ENCODE measurements at regions not wholly inside any gene's neighbourhood (a gene's known extent, or its start where the extent isn't known, plus 50 kb on each side); places are given as distances from the start of the nearest gene placed in this dataset.

DNA sequence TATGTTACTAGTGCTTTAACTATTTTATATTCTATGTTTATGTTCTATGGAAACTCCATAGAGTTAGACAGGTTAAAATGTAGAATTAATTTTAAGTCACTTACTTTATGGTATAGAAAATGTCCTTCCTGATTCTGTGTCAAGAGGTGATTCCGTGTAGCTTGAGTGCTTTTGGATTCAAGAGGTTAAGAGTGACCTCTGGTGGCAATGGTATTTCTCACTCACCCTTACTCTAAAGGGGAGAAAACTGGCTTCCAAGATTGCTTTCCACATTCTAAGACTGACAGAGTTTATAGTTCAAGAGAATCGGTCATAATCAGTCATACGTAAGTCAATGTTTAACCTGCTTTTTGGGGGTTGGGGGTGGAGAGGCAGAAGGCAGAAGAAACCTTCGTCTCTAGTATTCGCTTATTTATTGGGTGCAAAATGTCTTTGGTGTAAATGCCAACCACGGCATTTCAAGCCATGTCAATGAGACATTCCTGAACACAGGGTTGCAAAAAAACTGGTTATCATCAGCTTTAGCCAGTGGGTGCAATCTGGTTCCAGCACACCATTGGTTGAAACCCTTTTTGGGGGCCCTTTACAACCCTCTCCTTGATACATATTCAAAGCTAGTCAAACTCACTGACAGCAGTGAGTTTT is 92.0 kb upstream of the VGLL3 start:
- Histone ChIP-seq H3K27ac (ENCODE audit: control insufficient read depth, insufficient read depth) (no peak overlapping the region), H3K9me3 (replicated peaks; ENCODE audit: control insufficient read depth, insufficient read depth, low read length) (no peaks in the 10 kb centered on the region), H2AFZ (ENCODE audit: control insufficient read depth, low read depth, low read length) (no peak overlapping the region), H3K4me1 (ENCODE audit: control insufficient read depth, insufficient read depth, low read length) (no peaks in the 10 kb centered on the region), H4K20me1 (ENCODE audit: control insufficient read depth, insufficient read depth) (no peaks in the 10 kb centered on the region), H3K36me3 (ENCODE audit: control insufficient read depth in 2 of 2, insufficient read depth in 2 of 2, low read length in 1 of 2) (no peaks in the 10 kb centered on the region), H3K27me3 (replicated peaks in 1 of 2; ENCODE audit: control insufficient read depth in 2 of 2, insufficient read depth in 2 of 2, low read length in 1 of 2) (no peaks in the 10 kb centered on the region), H3K79me2 (ENCODE audit: control insufficient read depth, insufficient read depth, low read length) (no peaks in the 10 kb centered on the region), H3K4me2 (ENCODE audit: control insufficient read depth, insufficient read depth) (no peak overlapping the region), H3K9ac (ENCODE audit: control insufficient read depth, insufficient read depth, low read length) (no peak overlapping the region), H3K4me3 (no peak overlapping the region)
- no TSS peak for BruUV-seq (replicated peaks)
- peak; percentile 59 for TF ChIP-seq RAD21 (IDR thresholded peaks at IDR 0.05; ENCODE audit: insufficient read depth, low read depth, low read length)
- peak; percentile 38; the same call in 1 of the 2 replicates for TF ChIP-seq SMC3 (IDR thresholded peaks at IDR 0.05; ENCODE audit: borderline replicate concordance, low read length)
- TF ChIP-seq FOS (IDR thresholded peaks at IDR 0.05; ENCODE audit: borderline replicate concordance, extremely low read depth, insufficient read length) = no peak
- TF ChIP-seq, protein P1, sequence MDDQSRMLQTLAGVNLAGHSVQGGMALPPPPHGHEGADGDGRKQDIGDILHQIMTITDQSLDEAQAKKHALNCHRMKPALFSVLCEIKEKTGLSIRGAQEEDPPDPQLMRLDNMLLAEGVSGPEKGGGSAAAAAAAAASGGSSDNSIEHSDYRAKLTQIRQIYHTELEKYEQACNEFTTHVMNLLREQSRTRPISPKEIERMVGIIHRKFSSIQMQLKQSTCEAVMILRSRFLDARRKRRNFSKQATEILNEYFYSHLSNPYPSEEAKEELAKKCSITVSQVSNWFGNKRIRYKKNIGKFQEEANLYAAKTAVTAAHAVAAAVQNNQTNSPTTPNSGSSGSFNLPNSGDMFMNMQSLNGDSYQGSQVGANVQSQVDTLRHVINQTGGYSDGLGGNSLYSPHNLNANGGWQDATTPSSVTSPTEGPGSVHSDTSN (IDR thresholded peaks at IDR 0.05; ENCODE audit: insufficient replicate concordance, low read depth, low read length) = no peak
- TF ChIP-seq CTCF (IDR thresholded peaks at IDR 0.05 in 2 of 3, conservative IDR thresholded peaks at IDR 0.05 in 1 of 3; ENCODE audit: control insufficient read depth in 2 of 3, extremely low read depth in 1 of 3, insufficient read depth in 1 of 3, low read depth in 3 of 3, low read length in 3 of 3) = peak; percentile 46 to 61 (median 50); a peak in 5 of 6 replicates
- no peak for TF ChIP-seq IRF3 (IDR thresholded peaks at IDR 0.05)
- ChIA-PET POLR2A (no interaction called here), CTCF (interaction anchor here (0.7 to 1.8 kb wide), 6 partner anchors 11 to 309 kb away, joined by 3 to 8 read pairs (median 4); no protein-coding TSS in a partner anchor), SMC1A (ENCODE audit: uncharacterized antibody, unreplicated experiment) (interaction anchor here (0.7 to 1.8 kb wide), 3 partner anchors 308 to 380 kb away, joined by 3 to 4 read pairs (median 3); no protein-coding TSS in a partner anchor), RAD21 (ENCODE audit: unreplicated experiment) (interaction anchor here (1.0 kb wide), 1 partner anchor 110 kb away, joined by 4 read pairs; no protein-coding TSS in a partner anchor)
- intact Hi-C loops (cut with micrococcal nuclease; ENCODE audit: unreplicated experiment) (loop anchor here (1.0 to 10.0 kb wide), 3 partner anchors 113 to 378 kb away; no protein-coding TSS in a partner anchor), in situ Hi-C loops (cut with MboI) (loop anchor here (10.0 kb wide), 1 partner anchor 298 kb away; no protein-coding TSS in a partner anchor)
- DNase-seq (ENCODE audit: low read depth, low spot score) (no peak), ATAC-seq (peak; percentile 85), FAIRE-seq (no peak)
- 28% methylated on average over 6 of the region's 6 CpGs for WGBS (ENCODE audit: insufficient coverage, insufficient replicate concordance, low lambda C conversion rate, missing lambda C conversion rate)
